Uterus (tissue), 2 donors: ENCODE measurements at regions not wholly inside any gene's neighbourhood (a gene's known extent, or its start where the extent isn't known, plus 50 kb on each side); places are given as distances from the start of the nearest gene placed in this dataset.

Source experiments
- CTCF ChIP-seq, 4 experiments: fragments of 200-600 bp in 2 of 4; fragments of 450-650 bp in 2 of 4; sonication (generic) in 2 of 4; IDR thresholded peaks; one replicate each; pipeline ENCODE4 v1.5.1; 2016 to 2019; ENCODE audit warnings: antibody characterized with exemption in 4 of 4, mild to moderate bottlenecking in 2 of 4, moderate library complexity in 1 of 4
- POLR2A ChIP-seq, 2 donors: fragments of 450-650 bp; IDR thresholded peaks; one replicate each; pipeline ENCODE4 v1.6.1; 2016; ENCODE audit warnings: antibody characterized with exemption in 2 of 2, mild to moderate bottlenecking in 1 of 2, moderate library complexity in 1 of 2

GRCh38 chr5:57850109-57850508, 367.5 kb upstream of the ACTBL2 start:
- TF ChIP-seq CTCF (IDR thresholded peaks at IDR 0.05): no peak
- no peak for TF ChIP-seq POLR2A (IDR thresholded peaks at IDR 0.05)
